ENCODE measurements at regions not wholly inside any gene's neighbourhood (a gene's known extent, or its start where the extent isn't known, plus 50 kb on each side); places are given as distances from the start of the nearest gene placed in this dataset.

GRCh38 chr13:21976159-21976558 is 305.3 kb downstream of the FGF9 start:
- H3K79me2 ChIP-seq (ENCODE audit: insufficient read depth, low read length), result no peaks in the 10 kb centered on the region
- H3K4me2 ChIP-seq (ENCODE audit: low read depth, low read length, poor library complexity, severe bottlenecking), result no peak overlapping the region
- H3K4me3 ChIP-seq (ENCODE audit: low read length, poor library complexity, severe bottlenecking), result no peak overlapping the region
- H3K9me3 ChIP-seq (ENCODE audit: insufficient read depth, low read depth, low read length), result no peaks in the 10 kb centered on the region; the same call in 1 of the 2 replicates
- no peaks in the 10 kb centered on the region for H4K20me1 ChIP-seq (ENCODE audit: insufficient read depth, low read length, poor library complexity, severe bottlenecking)
- no peaks in the 10 kb centered on the region for H3F3A ChIP-seq (ENCODE audit: low read depth)
- no peak overlapping the region for H3K9ac ChIP-seq (ENCODE audit: low read depth, low read length, poor library complexity, severe bottlenecking)
- no peaks in the 10 kb centered on the region for H3K9me2 ChIP-seq (replicated peaks; ENCODE audit: low read depth, low read length)
- TF ChIP-seq CTCF (conservative IDR thresholded peaks at IDR 0.05; ENCODE audit: low read length) (no peak), EZH2phosphoT487 (IDR thresholded peaks at IDR 0.05; ENCODE audit: borderline replicate concordance) (no peak)
- no peak overlapping the region for H2AFZ ChIP-seq (ENCODE audit: low read length)
- peaks cover 14% of the 10 kb centered on the region for H3K4me1 ChIP-seq (ENCODE audit: insufficient read depth, low read length, poor library complexity, severe bottlenecking)
- H3K36me3 ChIP-seq (ENCODE audit: insufficient read depth, low read length), result no peaks in the 10 kb centered on the region
- H3K27me3 ChIP-seq (ENCODE audit: insufficient read depth, low read length, poor library complexity, severe bottlenecking), result no peaks in the 10 kb centered on the region

- no peaks in the 10 kb centered on the region for H4K20me1 ChIP-seq (ENCODE audit: insufficient read depth, low read length, poor library complexity, severe bottlenecking)
- H3F3A ChIP-seq (ENCODE audit: low read depth), result no peaks in the 10 kb centered on the region
- H3K4me3 ChIP-seq (ENCODE audit: low read length, poor library complexity, severe bottlenecking), result no peak overlapping the region
- no peaks in the 10 kb centered on the region for H3K79me2 ChIP-seq (ENCODE audit: insufficient read depth, low read length)
- peak overlapping the region; percentile 5 for H3K4me2 ChIP-seq (ENCODE audit: low read depth, low read length, poor library complexity, severe bottlenecking)
- TF ChIP-seq EZH2phosphoT487 (IDR thresholded peaks at IDR 0.05; ENCODE audit: borderline replicate concordance) (no peak), CTCF (conservative IDR thresholded peaks at IDR 0.05; ENCODE audit: low read length) (no peak)
- H3K9ac ChIP-seq (ENCODE audit: low read depth, low read length, poor library complexity, severe bottlenecking), result no peak overlapping the region
- no peaks in the 10 kb centered on the region for H3K9me2 ChIP-seq (replicated peaks; ENCODE audit: low read depth, low read length)
- H3K27me3 ChIP-seq (ENCODE audit: insufficient read depth, low read length, poor library complexity, severe bottlenecking), result no peaks in the 10 kb centered on the region
- peaks cover 14% of the 10 kb centered on the region for H3K4me1 ChIP-seq (ENCODE audit: insufficient read depth, low read length, poor library complexity, severe bottlenecking)
- no peaks in the 10 kb centered on the region; the same call in 1 of the 2 replicates for H3K9me3 ChIP-seq (ENCODE audit: insufficient read depth, low read depth, low read length)
- no peaks in the 10 kb centered on the region for H3K36me3 ChIP-seq (ENCODE audit: insufficient read depth, low read length)
- no peak overlapping the region for H2AFZ ChIP-seq (ENCODE audit: low read length)
These were observed 308.4 kb downstream of the FGF9 start for GRCh38 chr13:21979161-21979806.

- Histone ChIP-seq H3K9me3 (ENCODE audit: insufficient read depth, low read depth, low read length) (no peaks in the 10 kb centered on the region), H3K9ac (ENCODE audit: low read depth, low read length, poor library complexity, severe bottlenecking) (no peak overlapping the region), H3F3A (ENCODE audit: low read depth) (no peaks in the 10 kb centered on the region), H2AFZ (ENCODE audit: low read length) (peak overlapping the region; percentile 70), H3K4me3 (ENCODE audit: low read length, poor library complexity, severe bottlenecking) (no peak overlapping the region), H3K4me2 (ENCODE audit: low read depth, low read length, poor library complexity, severe bottlenecking) (peak overlapping the region; percentile 44), H3K4me1 (ENCODE audit: insufficient read depth, low read length, poor library complexity, severe bottlenecking) (peaks cover 17% of the 10 kb centered on the region), H3K27me3 (ENCODE audit: insufficient read depth, low read length, poor library complexity, severe bottlenecking) (no peaks in the 10 kb centered on the region), H3K9me2 (replicated peaks; ENCODE audit: low read depth, low read length) (no peaks in the 10 kb centered on the region), H4K20me1 (ENCODE audit: insufficient read depth, low read length, poor library complexity, severe bottlenecking) (no peaks in the 10 kb centered on the region), H3K79me2 (ENCODE audit: insufficient read depth, low read length) (no peaks in the 10 kb centered on the region), H3K36me3 (ENCODE audit: insufficient read depth, low read length) (no peaks in the 10 kb centered on the region)
- no peak for TF ChIP-seq EZH2phosphoT487 (IDR thresholded peaks at IDR 0.05; ENCODE audit: borderline replicate concordance)
- no peak for TF ChIP-seq CTCF (conservative IDR thresholded peaks at IDR 0.05; ENCODE audit: low read length)
These were observed 309.2 kb downstream of the FGF9 start for GRCh38 chr13:21980049-21980448.
